Left ventricle myocardium inferior (tissue), 1 donor: ENCODE measurements at regions not wholly inside any gene's neighbourhood (a gene's known extent, or its start where the extent isn't known, plus 50 kb on each side); places are given as distances from the start of the nearest gene placed in this dataset.

Experiments
- DNase-seq: peaks from one replicate; pipeline ENCODE4 v3.0.0-alpha.2; 2020
- H3K27ac ChIP-seq: fragments of 200-600 bp; replicated peaks from 2 replicates; pipeline ENCODE4 v1.8.0; 2021
- H3K27me3 ChIP-seq: fragments of 200-600 bp; 2 replicates; pipeline ENCODE4 v1.8.0; 2021; ENCODE audit warnings: low read depth
- H3K36me3 ChIP-seq: fragments of 200-600 bp; 2 replicates; pipeline ENCODE4 v1.8.0; 2021
- H3K4me1 ChIP-seq: fragments of 200-600 bp; 2 replicates; pipeline ENCODE4 v1.8.0; 2021
- H3K4me3 ChIP-seq: fragments of 200-600 bp; 2 replicates; pipeline ENCODE4 v1.8.0; 2021; ENCODE audit warnings: mild to moderate bottlenecking, moderate library complexity
- H3K9me3 ChIP-seq: fragments of 200-600 bp; replicated peaks from 2 replicates; pipeline ENCODE4 v1.8.0; 2021
- intact Hi-C: fragments of 100-400 bp; cut with micrococcal nuclease; formaldehyde crosslinking; loops from one replicate; pipeline ENCODE4 v1.11.0; 2022
- TF ChIP-seq, protein P1 (sequence below): fragments of 200-600 bp; IDR thresholded peaks from 2 replicates; pipeline ENCODE4 v1.8.0; 2021; ENCODE audit warnings: antibody characterized with exemption, mild to moderate bottlenecking, borderline replicate concordance
- donor health status: DM: no; HTN: yes; CAD: no; lungs with severe emphysema.

DNA sequence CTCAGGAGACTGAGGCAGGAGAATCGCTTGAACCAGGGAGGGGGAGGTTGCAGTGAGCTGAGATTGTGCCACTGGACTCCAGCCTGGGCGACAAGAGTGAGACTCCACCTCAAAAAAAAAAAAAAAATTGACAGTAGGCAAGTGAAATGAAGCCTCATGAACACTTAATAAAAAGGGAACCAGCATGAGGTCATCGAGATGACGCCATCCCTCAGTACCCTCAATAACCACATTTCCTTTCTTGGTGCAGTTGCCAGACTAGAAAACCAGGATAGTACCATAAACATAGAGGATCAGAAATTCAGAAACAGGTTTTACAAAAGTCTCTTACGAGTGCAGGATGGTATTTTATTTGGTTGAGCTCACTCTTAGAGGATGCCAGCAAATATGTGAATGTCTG, 584.1 kb downstream of the MAFB start:
- no peak overlapping the region for H3K4me3 ChIP-seq
- no peak for DNase-seq
- H3K27ac ChIP-seq, result no peak overlapping the region
- intact Hi-C loops, result no loop called here
- no peaks in the 10 kb centered on the region for H3K9me3 ChIP-seq
- peaks cover 8% of the 10 kb centered on the region for H3K27me3 ChIP-seq
- TF ChIP-seq, protein P1, sequence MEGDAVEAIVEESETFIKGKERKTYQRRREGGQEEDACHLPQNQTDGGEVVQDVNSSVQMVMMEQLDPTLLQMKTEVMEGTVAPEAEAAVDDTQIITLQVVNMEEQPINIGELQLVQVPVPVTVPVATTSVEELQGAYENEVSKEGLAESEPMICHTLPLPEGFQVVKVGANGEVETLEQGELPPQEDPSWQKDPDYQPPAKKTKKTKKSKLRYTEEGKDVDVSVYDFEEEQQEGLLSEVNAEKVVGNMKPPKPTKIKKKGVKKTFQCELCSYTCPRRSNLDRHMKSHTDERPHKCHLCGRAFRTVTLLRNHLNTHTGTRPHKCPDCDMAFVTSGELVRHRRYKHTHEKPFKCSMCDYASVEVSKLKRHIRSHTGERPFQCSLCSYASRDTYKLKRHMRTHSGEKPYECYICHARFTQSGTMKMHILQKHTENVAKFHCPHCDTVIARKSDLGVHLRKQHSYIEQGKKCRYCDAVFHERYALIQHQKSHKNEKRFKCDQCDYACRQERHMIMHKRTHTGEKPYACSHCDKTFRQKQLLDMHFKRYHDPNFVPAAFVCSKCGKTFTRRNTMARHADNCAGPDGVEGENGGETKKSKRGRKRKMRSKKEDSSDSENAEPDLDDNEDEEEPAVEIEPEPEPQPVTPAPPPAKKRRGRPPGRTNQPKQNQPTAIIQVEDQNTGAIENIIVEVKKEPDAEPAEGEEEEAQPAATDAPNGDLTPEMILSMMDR, result no peak
- H3K4me1 ChIP-seq, result peaks cover 5% of the 10 kb centered on the region
- H3K36me3 ChIP-seq, result no peaks in the 10 kb centered on the region

DNA sequence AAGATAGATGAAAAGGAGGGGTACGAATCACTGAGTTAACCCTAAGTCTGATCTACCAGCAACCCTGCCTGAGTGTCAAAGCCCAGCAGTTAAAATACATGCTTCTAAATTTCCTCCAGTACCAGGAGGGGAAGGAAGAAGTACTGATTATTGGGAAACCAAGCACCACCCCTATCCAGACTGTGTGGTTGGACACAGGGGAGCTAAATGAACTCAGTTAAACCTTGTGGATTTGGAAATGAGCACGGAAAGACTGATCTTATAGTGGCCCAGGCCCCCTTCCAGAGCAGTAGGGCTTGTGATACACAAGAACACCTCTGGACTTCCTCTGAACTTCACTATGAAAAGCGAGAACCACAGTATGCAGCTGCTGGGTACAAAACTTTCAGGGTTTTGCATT, 585.6 kb downstream of the MAFB start:
- Histone ChIP-seq H3K27ac (no peak overlapping the region), H3K4me1 (no peaks in the 10 kb centered on the region), H3K4me3 (no peak overlapping the region), H3K36me3 (no peaks in the 10 kb centered on the region), H3K9me3 (no peaks in the 10 kb centered on the region), H3K27me3 (peaks cover 8% of the 10 kb centered on the region)
- DNase-seq, result no peak
- intact Hi-C loops, result no loop called here
- TF ChIP-seq, protein P1, result no peak

DNA sequence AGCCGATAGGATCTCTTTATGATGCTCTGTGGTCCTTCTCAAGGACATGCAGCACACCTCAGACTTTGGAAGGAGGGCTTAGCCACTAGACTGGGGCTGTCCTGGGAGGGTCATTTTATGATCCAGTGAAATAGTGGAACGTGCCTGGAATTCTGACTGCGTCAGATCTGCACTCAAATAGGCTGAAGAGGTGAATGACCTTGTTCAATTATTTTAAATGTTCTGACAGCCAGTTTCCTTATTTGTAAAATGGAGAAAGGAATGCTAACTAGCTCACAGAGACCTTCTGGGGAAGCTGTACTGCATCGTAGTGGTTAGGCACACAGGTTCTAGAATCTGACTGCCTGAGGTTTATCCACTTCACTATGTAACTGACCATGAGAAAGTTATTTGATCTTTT, 587.5 kb downstream of the MAFB start:
- Histone ChIP-seq H3K9me3 (no peaks in the 10 kb centered on the region), H3K27ac (no peak overlapping the region), H3K4me3 (no peak overlapping the region), H3K27me3 (peaks cover 8% of the 10 kb centered on the region), H3K36me3 (no peaks in the 10 kb centered on the region), H3K4me1 (no peaks in the 10 kb centered on the region)
- TF ChIP-seq, protein P1, result no peak
- intact Hi-C loops, result no loop called here
- no peak for DNase-seq

DNA sequence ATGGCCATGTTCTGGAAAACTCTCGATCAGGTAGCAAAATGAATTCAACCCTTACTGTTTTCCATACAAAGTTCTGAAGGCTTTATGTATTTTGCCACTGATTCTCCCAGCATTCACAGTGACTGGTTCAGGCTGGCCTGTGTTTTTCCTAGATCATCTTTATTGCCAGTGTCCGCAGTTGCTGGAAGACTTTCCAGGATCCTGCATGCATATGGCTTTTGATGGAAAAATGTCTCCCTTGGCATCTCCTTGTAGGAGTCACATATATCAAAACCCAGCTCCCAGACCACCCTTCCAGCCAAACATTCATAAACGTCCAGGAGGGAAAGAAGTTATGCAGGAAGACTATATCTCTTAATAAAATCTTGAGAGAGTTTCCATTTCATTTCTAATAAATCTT, 588.8 kb downstream of the MAFB start:
- Histone ChIP-seq H3K4me1 (no peaks in the 10 kb centered on the region), H3K27ac (no peak overlapping the region), H3K36me3 (no peaks in the 10 kb centered on the region), H3K9me3 (no peaks in the 10 kb centered on the region), H3K27me3 (peaks cover 8% of the 10 kb centered on the region), H3K4me3 (no peak overlapping the region)
- DNase-seq, result no peak
- intact Hi-C loops, result no loop called here
- TF ChIP-seq, protein P1, result no peak

GRCh38 chr20:40090236-40090635, 598.8 kb downstream of the MAFB start:
- Histone ChIP-seq H3K4me3 (no peak overlapping the region), H3K27me3 (no peaks in the 10 kb centered on the region), H3K9me3 (peaks cover 17% of the 10 kb centered on the region), H3K27ac (no peak overlapping the region), H3K4me1 (no peaks in the 10 kb centered on the region), H3K36me3 (no peaks in the 10 kb centered on the region)
- no peak for DNase-seq
- TF ChIP-seq, protein P1, result no peak
- intact Hi-C loops, result no loop called here

DNA sequence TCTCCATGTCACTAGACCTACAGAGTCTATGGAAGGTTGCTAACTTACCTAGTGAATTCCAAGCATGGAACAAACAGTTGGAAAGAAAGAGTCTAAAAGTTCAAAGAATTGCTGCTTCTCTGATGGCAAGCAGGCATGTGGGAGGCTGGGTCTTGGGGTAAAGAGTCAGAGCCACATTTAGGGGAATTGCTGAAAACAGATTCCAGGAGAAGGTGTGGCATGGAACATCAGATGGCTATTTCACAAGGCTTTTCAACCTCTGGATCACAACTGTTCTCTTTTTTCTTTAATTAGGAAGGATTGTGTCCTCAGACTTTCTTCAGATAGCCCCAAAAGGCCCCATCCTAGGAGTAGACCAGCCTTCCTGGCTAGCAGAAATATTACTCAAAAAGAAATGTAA, 601.5 kb downstream of the MAFB start:
- no peaks in the 10 kb centered on the region for H3K27me3 ChIP-seq
- no peaks in the 10 kb centered on the region for H3K36me3 ChIP-seq
- H3K27ac ChIP-seq, result no peak overlapping the region
- H3K9me3 ChIP-seq, result peaks cover 16% of the 10 kb centered on the region
- no peaks in the 10 kb centered on the region for H3K4me1 ChIP-seq
- intact Hi-C loops, result no loop called here
- no peak for DNase-seq
- H3K4me3 ChIP-seq, result no peak overlapping the region
- TF ChIP-seq, protein P1, result no peak
